Right lobe of liver (tissue), 4 donors: ENCODE measurements at regions not wholly inside any gene's neighbourhood (a gene's known extent, or its start where the extent isn't known, plus 50 kb on each side); places are given as distances from the start of the nearest gene placed in this dataset.

Experiments
- POLR2A ChIP-seq: fragments of 450-650 bp; IDR thresholded peaks from one replicate; pipeline ENCODE4 v1.6.1; 2017; ENCODE audit warnings: antibody characterized with exemption, mild to moderate bottlenecking
- TF ChIP-seq, protein P1 (sequence below), 4 donors: fragments of 200-600 bp in 3 of 4; fragments of 450-650 bp in 1 of 4; IDR thresholded peaks; one replicate each; pipeline versions ENCODE4 v1.5.1 to v1.8.0; 2016 to 2022; ENCODE audit warnings: antibody characterized with exemption in 4 of 4, mild to moderate bottlenecking in 2 of 4
- donor health status: DM: no; HTN: no; CAD: no.
- donor health status: DM: no; HTN: no; CAD: no.
- donor health status: DM: no; HTN: yes; CAD: no.

DNA sequence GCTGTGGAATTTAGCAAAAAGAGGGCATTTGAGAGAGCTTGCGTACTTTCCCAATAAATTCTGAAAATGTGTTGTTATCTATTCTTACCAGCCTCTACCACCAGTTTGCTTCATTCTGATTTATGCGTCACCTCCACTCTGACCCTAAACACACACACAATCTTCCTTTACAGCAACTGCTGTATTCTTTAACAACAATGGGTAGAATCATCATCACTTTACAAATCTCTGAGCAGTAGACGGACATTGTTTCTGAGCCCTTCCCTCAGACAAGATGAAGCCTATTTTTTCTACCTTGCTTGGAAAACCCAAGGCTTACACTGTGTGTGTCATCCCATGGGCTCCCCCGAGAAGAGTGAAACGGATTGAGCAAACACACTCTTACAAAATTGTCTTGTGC, 83.1 kb upstream of the RASA1 start:
- no peak for TF ChIP-seq POLR2A
- TF ChIP-seq, protein P1, sequence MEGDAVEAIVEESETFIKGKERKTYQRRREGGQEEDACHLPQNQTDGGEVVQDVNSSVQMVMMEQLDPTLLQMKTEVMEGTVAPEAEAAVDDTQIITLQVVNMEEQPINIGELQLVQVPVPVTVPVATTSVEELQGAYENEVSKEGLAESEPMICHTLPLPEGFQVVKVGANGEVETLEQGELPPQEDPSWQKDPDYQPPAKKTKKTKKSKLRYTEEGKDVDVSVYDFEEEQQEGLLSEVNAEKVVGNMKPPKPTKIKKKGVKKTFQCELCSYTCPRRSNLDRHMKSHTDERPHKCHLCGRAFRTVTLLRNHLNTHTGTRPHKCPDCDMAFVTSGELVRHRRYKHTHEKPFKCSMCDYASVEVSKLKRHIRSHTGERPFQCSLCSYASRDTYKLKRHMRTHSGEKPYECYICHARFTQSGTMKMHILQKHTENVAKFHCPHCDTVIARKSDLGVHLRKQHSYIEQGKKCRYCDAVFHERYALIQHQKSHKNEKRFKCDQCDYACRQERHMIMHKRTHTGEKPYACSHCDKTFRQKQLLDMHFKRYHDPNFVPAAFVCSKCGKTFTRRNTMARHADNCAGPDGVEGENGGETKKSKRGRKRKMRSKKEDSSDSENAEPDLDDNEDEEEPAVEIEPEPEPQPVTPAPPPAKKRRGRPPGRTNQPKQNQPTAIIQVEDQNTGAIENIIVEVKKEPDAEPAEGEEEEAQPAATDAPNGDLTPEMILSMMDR (IDR thresholded peaks at IDR 0.05) = no peak
